ENCODE measurements at regions not wholly inside any gene's neighbourhood (a gene's known extent, or its start where the extent isn't known, plus 50 kb on each side); places are given as distances from the start of the nearest gene placed in this dataset.

DNA sequence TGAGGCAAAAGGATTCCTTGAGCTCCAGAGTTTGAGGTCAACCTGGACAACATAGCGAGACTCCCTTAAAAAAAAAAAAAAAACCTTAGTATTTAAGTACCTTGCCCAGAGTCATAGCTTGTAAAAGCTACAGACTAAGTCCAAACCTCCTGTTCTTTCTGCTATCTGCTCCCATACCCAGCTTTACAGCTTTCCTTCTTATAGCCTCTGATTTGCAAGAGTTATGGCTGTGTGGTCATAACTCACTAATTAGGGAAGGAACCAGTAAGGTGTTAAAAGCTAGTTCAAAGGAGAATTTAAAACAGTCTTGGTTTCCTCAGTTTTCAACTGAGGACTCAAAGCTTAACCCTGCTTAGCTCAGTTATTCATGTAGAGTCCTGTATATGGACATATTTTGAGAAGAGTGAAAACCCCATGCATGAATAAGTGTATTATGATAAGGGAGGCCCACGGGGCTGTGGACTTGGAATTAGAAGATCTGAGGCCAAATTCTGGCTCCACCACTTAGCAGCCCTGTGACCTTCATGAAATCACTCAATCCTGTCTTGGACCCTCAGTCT lies 135.5 kb upstream of the SMAD3 start:
- Histone ChIP-seq H3K36me3 (no peaks in the 10 kb centered on the region), H3K27ac (no peak overlapping the region), H3K27me3 (no peaks in the 10 kb centered on the region), H3K4me3 (no peak overlapping the region), H3K4me1 (peaks cover 7 to 14% of the 10 kb centered on the region in 2 donors), H3K9me3 (peaks cover 0 to 7% of the 10 kb centered on the region in 2 donors)
- DNase-seq (no peak), ATAC-seq (no peak)
- TF ChIP-seq, protein P1, sequence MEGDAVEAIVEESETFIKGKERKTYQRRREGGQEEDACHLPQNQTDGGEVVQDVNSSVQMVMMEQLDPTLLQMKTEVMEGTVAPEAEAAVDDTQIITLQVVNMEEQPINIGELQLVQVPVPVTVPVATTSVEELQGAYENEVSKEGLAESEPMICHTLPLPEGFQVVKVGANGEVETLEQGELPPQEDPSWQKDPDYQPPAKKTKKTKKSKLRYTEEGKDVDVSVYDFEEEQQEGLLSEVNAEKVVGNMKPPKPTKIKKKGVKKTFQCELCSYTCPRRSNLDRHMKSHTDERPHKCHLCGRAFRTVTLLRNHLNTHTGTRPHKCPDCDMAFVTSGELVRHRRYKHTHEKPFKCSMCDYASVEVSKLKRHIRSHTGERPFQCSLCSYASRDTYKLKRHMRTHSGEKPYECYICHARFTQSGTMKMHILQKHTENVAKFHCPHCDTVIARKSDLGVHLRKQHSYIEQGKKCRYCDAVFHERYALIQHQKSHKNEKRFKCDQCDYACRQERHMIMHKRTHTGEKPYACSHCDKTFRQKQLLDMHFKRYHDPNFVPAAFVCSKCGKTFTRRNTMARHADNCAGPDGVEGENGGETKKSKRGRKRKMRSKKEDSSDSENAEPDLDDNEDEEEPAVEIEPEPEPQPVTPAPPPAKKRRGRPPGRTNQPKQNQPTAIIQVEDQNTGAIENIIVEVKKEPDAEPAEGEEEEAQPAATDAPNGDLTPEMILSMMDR (IDR thresholded peaks at IDR 0.05) = no peak
- intact Hi-C loops (cut with DNase I) = no loop called here

DNA sequence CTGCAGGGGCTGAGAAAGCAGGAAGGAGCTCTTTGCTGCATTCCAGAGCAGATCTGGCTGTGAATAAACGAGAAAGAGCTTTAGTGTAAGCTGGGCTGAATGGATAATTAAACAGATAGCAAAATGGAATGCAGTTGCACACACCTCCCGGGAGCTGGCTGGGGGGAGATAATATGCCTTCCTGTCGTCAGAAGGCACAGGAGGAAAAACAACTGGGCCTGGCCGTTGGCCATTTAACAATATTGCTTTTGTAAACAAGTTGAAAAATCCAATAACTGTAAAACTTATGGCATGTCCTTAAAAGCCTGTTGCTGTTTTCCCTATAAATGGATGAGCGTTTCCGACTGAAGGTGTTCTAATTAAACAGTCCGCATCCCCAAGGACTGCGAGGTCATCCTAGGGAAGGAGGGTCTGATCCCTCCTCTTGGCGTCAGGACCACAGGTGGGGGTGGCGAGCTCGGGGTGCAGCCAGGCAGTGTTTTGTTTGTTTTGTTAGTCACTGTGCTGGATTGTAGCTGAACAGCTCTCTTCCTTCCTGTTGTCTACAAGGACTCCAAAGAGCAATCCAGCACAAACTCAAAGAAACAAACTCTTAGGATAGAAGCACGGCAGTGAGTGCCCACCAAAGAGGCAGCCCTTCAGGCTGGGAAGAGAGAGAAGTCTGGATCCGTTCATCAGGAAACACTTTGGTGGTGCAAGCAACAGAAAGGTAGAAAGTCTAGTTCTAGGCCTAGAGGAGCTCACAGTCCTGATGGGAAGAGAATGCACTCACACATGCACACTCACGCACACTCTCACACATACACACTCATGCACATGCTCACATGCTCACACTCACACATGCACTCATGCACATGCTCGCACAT lies 133.4 kb upstream of the SMAD3 start:
- Histone ChIP-seq H3K4me3 (no peak overlapping the region), H3K9me3 (peaks cover 0 to 7% of the 10 kb centered on the region in 2 donors), H3K27me3 (no peaks in the 10 kb centered on the region), H3K36me3 (no peaks in the 10 kb centered on the region), H3K4me1 (peaks cover 7 to 14% of the 10 kb centered on the region in 2 donors), H3K27ac (no peak overlapping the region)
- ATAC-seq (peak; percentile 86), DNase-seq (peak in 1 of 4 donors; percentile 37)
- TF ChIP-seq, protein P1 (IDR thresholded peaks at IDR 0.05) = no peak
- intact Hi-C loops (cut with DNase I) = no loop called here

DNA sequence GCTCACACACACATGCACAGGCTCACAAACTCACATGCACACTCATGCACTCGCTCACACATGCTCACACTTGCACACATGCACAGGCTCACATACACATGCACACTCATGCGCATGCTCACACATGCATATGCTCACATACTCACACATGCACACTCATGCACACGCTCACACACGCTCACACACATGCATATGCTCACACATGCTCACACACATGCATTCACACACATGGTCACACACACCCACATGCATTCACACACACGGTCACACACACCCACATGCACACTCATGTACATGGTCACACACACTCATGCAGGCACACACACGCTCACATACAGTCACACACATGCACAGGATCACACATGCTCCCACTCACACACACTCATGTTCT lies 132.8 kb upstream of the SMAD3 start:
- no peak for DNase-seq
- intact Hi-C loops (cut with DNase I) = no loop called here
- Histone ChIP-seq H3K27ac (no peak overlapping the region), H3K9me3 (peaks cover 0 to 7% of the 10 kb centered on the region in 2 donors), H3K4me1 (peaks cover 7 to 12% of the 10 kb centered on the region in 2 donors), H3K4me3 (no peak overlapping the region), H3K36me3 (no peaks in the 10 kb centered on the region), H3K27me3 (no peaks in the 10 kb centered on the region)
- ATAC-seq = no peak
- TF ChIP-seq, protein P1 (IDR thresholded peaks at IDR 0.05) = no peak

DNA sequence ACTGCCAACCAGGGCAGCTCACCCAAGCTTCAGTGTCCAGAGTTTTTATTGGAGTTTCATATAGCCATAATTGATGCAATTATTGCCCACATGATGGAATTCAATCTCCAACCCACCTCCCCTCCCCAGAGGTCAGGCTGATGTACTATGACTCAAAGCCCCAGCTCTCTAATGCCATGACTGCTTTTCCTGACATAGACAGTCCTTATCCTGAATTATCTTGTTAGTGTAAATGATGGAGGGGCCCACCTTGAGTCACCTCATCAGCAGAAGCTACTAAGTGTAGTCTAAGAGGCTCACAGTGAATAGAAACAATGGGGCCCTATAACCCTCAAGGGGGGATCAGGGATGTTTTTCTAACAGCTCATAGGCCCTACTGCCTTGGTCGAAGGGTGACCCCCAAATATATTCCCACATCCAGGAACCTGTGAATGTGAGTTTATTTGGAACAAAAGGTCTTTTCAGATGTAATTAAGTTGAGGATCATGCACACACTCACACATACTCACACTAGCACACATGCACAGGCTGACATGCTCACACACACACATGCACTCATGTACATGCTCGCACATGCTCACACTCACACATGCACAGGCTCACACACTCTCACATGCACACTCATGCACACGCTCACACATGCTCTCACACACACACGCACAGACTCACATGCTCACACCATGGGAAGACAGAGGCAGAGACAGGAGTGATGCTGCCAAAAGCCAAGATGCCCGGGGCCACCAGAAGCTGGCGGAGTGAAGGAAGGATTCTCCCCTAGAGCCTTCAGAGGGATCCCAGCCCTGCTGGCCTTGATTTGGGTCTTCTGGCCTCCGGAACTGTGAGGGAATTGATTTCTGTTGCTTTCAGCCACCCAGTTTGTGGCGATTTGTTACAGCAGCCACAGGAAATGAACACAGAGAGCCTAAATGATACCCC lies 131.2 kb upstream of the SMAD3 start:
- Histone ChIP-seq H3K9me3 (peaks cover 0 to 9% of the 10 kb centered on the region in 2 donors), H3K27me3 (no peaks in the 10 kb centered on the region), H3K4me1 (peaks cover 7 to 10% of the 10 kb centered on the region in 2 donors), H3K36me3 (no peaks in the 10 kb centered on the region), H3K4me3 (no peak overlapping the region), H3K27ac (no peak overlapping the region)
- intact Hi-C loops (cut with DNase I) = no loop called here
- TF ChIP-seq, protein P1 (IDR thresholded peaks at IDR 0.05) = no peak
- DNase-seq = no peak
- no peak for ATAC-seq
